Coronary artery (tissue), 2 donors: ENCODE measurements at regions not wholly inside any gene's neighbourhood (a gene's known extent, or its start where the extent isn't known, plus 50 kb on each side); places are given as distances from the start of the nearest gene placed in this dataset.

ENCODE experiments used
- DNase-seq: peaks from one replicate; pipeline ENCODE4 v3.0.0-alpha.2; 2017; ENCODE audit warnings: low spot score
- H3K27ac ChIP-seq, 2 donors: fragments of 200-600 bp; sonication (generic); one replicate each; pipeline ENCODE4 v1.5.1; 2016 to 2019
- H3K4me3 ChIP-seq: fragments of 200-600 bp; sonication (generic); 2 replicates; pipeline ENCODE4 v1.5.1; 2016; ENCODE audit warnings: mild to moderate bottlenecking, moderate library complexity
- CTCF ChIP-seq: fragments of 200-600 bp; sonication (generic); IDR thresholded peaks from one replicate; pipeline ENCODE4 v1.5.1; 2019; ENCODE audit warnings: antibody characterized with exemption

- TF ChIP-seq CTCF, result no peak
- H3K4me3 ChIP-seq, result no peak overlapping the region
- no peak overlapping the region for H3K27ac ChIP-seq
- no peak for DNase-seq
These were observed 1813.5 kb upstream of the CDH6 start for GRCh38 chr5:29380029-29380428.

GRCh38 chr5:29379619-29380018 lies 1813.9 kb upstream of the CDH6 start:
- Histone ChIP-seq H3K27ac (no peak overlapping the region), H3K4me3 (no peak overlapping the region)
- no peak for TF ChIP-seq CTCF
- no peak for DNase-seq

GRCh38 chr5:29378104-29378503 lies 1815.4 kb upstream of the CDH6 start:
- no peak for DNase-seq

GRCh38 chr5:29370248-29370647 lies 1823.2 kb upstream of the CDH6 start:
- Histone ChIP-seq H3K4me3 (no peak overlapping the region), H3K27ac (no peak overlapping the region)
- no peak for DNase-seq
- no peak for TF ChIP-seq CTCF

More at GRCh38 chr5:29378104-29378503, 1815.4 kb upstream of the CDH6 start:
- TF ChIP-seq CTCF, result no peak
- Histone ChIP-seq H3K27ac (no peak overlapping the region), H3K4me3 (no peak overlapping the region)

GRCh38 chr5:29367176-29367833 lies 1826.2 kb upstream of the CDH6 start:
- Histone ChIP-seq H3K27ac (no peak overlapping the region), H3K4me3 (no peak overlapping the region)
- TF ChIP-seq CTCF, result no peak
- DNase-seq, result no peak

- no peak for TF ChIP-seq CTCF
- Histone ChIP-seq H3K4me3 (no peak overlapping the region), H3K27ac (no peak overlapping the region)
- DNase-seq, result no peak
These were observed 1842.3 kb upstream of the CDH6 start for GRCh38 chr5:29351170-29351569.

- no peak for DNase-seq
- TF ChIP-seq CTCF, result no peak
- Histone ChIP-seq H3K4me3 (no peak overlapping the region), H3K27ac (no peak overlapping the region)
These were observed 1856.5 kb upstream of the CDH6 start for GRCh38 chr5:29337030-29337429.
